ENCODE measurements at regions not wholly inside any gene's neighbourhood (a gene's known extent, or its start where the extent isn't known, plus 50 kb on each side); places are given as distances from the start of the nearest gene placed in this dataset.

GRCh38 chr13:38213314-38213713 is 136.3 kb upstream of the UFM1 start:
- no peak overlapping the region for H3K9ac ChIP-seq (ENCODE audit: low read depth, low read length)
- no peaks in the 10 kb centered on the region for H3K9me3 ChIP-seq (ENCODE audit: insufficient read depth, low read length, severe bottlenecking)
- no peak for TF ChIP-seq CTCF (IDR thresholded peaks at IDR 0.05; ENCODE audit: borderline replicate concordance, extremely low read depth, low read length, poor library complexity, severe bottlenecking)
- no peak for TF ChIP-seq EZH2 (IDR thresholded peaks at IDR 0.05; ENCODE audit: borderline replicate concordance, low read depth, low read length, severe bottlenecking)
- no peak overlapping the region for H3K27ac ChIP-seq (ENCODE audit: low read length)
- DNase-seq = no peak
- no peaks in the 10 kb centered on the region for H3K27me3 ChIP-seq (ENCODE audit: insufficient read depth, low read length, poor library complexity)
- H3K4me1 ChIP-seq (ENCODE audit: insufficient read depth, low read length) = no peaks in the 10 kb centered on the region
- H3K4me2 ChIP-seq (ENCODE audit: insufficient read depth, low read length) = no peak overlapping the region
- H2AFZ ChIP-seq (ENCODE audit: low read depth, low read length) = no peak overlapping the region
- no peaks in the 10 kb centered on the region for H4K20me1 ChIP-seq (ENCODE audit: insufficient read depth, low read length)
- no peak overlapping the region for H3K4me3 ChIP-seq (ENCODE audit: low read depth in 1 of 2, low read length in 2 of 2)
- H3K79me2 ChIP-seq (ENCODE audit: insufficient read depth, low read length) = no peaks in the 10 kb centered on the region
- H3K36me3 ChIP-seq (ENCODE audit: insufficient read depth, low read length) = no peaks in the 10 kb centered on the region
- ATAC-seq (ENCODE audit: insufficient read depth, low read depth) = no peak

- Histone ChIP-seq H2AFZ (ENCODE audit: low read depth, low read length) (no peak overlapping the region), H3K4me2 (ENCODE audit: insufficient read depth, low read length) (no peak overlapping the region), H3K9ac (ENCODE audit: low read depth, low read length) (no peak overlapping the region), H3K27me3 (ENCODE audit: insufficient read depth, low read length, poor library complexity) (no peaks in the 10 kb centered on the region), H3K79me2 (ENCODE audit: insufficient read depth, low read length) (no peaks in the 10 kb centered on the region), H3K9me3 (ENCODE audit: insufficient read depth, low read length, severe bottlenecking) (no peaks in the 10 kb centered on the region), H3K36me3 (ENCODE audit: insufficient read depth, low read length) (no peaks in the 10 kb centered on the region), H3K4me1 (ENCODE audit: insufficient read depth, low read length) (no peaks in the 10 kb centered on the region), H3K4me3 (ENCODE audit: low read depth in 1 of 2, low read length in 2 of 2) (no peak overlapping the region), H3K27ac (ENCODE audit: low read length) (no peak overlapping the region), H4K20me1 (ENCODE audit: insufficient read depth, low read length) (no peaks in the 10 kb centered on the region)
- TF ChIP-seq EZH2 (IDR thresholded peaks at IDR 0.05; ENCODE audit: borderline replicate concordance, low read depth, low read length, severe bottlenecking) (no peak), CTCF (IDR thresholded peaks at IDR 0.05; ENCODE audit: borderline replicate concordance, extremely low read depth, low read length, poor library complexity, severe bottlenecking) (no peak)
- no peak for ATAC-seq (ENCODE audit: insufficient read depth, low read depth)
- DNase-seq = no peak
Observed at GRCh38 chr13:38210928-38211596, 138.6 kb upstream of the UFM1 start.

GRCh38 chr13:38204556-38204955 is 145.1 kb upstream of the UFM1 start:
- Histone ChIP-seq H3K4me3 (ENCODE audit: low read depth in 1 of 2, low read length in 2 of 2) (no peak overlapping the region), H3K27ac (ENCODE audit: low read length) (no peak overlapping the region), H3K36me3 (ENCODE audit: insufficient read depth, low read length) (no peaks in the 10 kb centered on the region), H3K9me3 (ENCODE audit: insufficient read depth, low read length, severe bottlenecking) (no peaks in the 10 kb centered on the region), H3K79me2 (ENCODE audit: insufficient read depth, low read length) (no peaks in the 10 kb centered on the region), H3K4me1 (ENCODE audit: insufficient read depth, low read length) (no peaks in the 10 kb centered on the region), H4K20me1 (ENCODE audit: insufficient read depth, low read length) (no peaks in the 10 kb centered on the region), H3K4me2 (ENCODE audit: insufficient read depth, low read length) (no peak overlapping the region), H3K9ac (ENCODE audit: low read depth, low read length) (no peak overlapping the region), H2AFZ (ENCODE audit: low read depth, low read length) (no peak overlapping the region), H3K27me3 (ENCODE audit: insufficient read depth, low read length, poor library complexity) (no peaks in the 10 kb centered on the region)
- TF ChIP-seq CTCF (IDR thresholded peaks at IDR 0.05; ENCODE audit: borderline replicate concordance, extremely low read depth, low read length, poor library complexity, severe bottlenecking) (no peak), EZH2 (IDR thresholded peaks at IDR 0.05; ENCODE audit: borderline replicate concordance, low read depth, low read length, severe bottlenecking) (no peak)
- ATAC-seq (ENCODE audit: insufficient read depth, low read depth) (no peak), DNase-seq (no peak)

Measured in DND-41 (cell line).